Heart left ventricle (tissue), 13 donors: ENCODE measurements at regions not wholly inside any gene's neighbourhood (a gene's known extent, or its start where the extent isn't known, plus 50 kb on each side); places are given as distances from the start of the nearest gene placed in this dataset.

Experiments used
- POLR2A ChIP-seq, 2 donors: fragments of 450-650 bp; IDR thresholded peaks; one replicate each; pipeline ENCODE4 v1.6.1; 2017; ENCODE audit warnings: antibody characterized with exemption in 2 of 2, mild to moderate bottlenecking in 2 of 2, moderate library complexity in 2 of 2
- TF ChIP-seq, protein P1 (sequence below), 12 donors: fragments of 200-600 bp; sonication (generic) in 4 of 12; IDR thresholded peaks; one replicate each; pipeline versions ENCODE4 v1.5.0 to v1.8.0; 2018 to 2022; ENCODE audit warnings: antibody characterized with exemption in 12 of 12, mild to moderate bottlenecking in 5 of 12
- donor health status: ischemic (EF 13 %, LVEDD 7.1; RV severe dilation, severe dysfunction).
- donor health status: DM: no; HTN: yes; CAD: no.
- donor health status: DM: no; HTN: no; CAD: no.
- donor health status: ischemic (EF 25% LVEDD 6.9; RV normal size, moderate dysfunction).
- donor health status: ischemic (EF 25% LVEDD 5.7; RV mildly dilated, moderate dysfunction).
- donor health status: ischemic (EF 35%, LVEDD 5.7; RV mildly dilated, moderate dysfunction).
- donor health status: nonischemic (EF 11% LVEDD 7.7; RV severe dilation, severe dysfunction).
- donor health status: DM: yes; HTN: yes; CAD: no.
- donor health status: PGD.
- donor health status: ischemic (EF 29% LVEDD 5.4; RV normal size, mild dysfunction).
- donor health status: nonischemic (EF 23%, LVEDD 6.1; RV moderate dilation, normal function).

DNA sequence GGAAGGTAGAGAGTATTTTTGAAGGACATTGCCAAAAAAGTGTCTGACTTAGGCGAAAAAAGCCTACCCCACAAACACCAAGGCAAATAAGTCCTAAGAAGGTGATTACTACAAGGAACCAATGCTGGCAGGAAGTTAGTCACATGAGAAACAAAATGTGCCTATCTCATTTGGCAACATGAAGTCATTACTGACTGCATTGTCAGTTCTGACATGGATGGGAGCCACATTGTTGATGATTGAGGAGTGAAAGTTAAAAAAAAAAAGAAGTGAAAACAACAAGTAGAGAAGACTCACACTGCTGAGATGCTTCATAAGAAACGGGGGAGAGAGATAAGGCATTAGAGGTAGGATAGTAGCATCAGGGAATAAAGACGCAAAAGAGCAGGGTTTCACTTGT, 141.5 kb upstream of the FAT3 start:
- TF ChIP-seq POLR2A (IDR thresholded peaks at IDR 0.05), result no peak
- TF ChIP-seq, protein P1, sequence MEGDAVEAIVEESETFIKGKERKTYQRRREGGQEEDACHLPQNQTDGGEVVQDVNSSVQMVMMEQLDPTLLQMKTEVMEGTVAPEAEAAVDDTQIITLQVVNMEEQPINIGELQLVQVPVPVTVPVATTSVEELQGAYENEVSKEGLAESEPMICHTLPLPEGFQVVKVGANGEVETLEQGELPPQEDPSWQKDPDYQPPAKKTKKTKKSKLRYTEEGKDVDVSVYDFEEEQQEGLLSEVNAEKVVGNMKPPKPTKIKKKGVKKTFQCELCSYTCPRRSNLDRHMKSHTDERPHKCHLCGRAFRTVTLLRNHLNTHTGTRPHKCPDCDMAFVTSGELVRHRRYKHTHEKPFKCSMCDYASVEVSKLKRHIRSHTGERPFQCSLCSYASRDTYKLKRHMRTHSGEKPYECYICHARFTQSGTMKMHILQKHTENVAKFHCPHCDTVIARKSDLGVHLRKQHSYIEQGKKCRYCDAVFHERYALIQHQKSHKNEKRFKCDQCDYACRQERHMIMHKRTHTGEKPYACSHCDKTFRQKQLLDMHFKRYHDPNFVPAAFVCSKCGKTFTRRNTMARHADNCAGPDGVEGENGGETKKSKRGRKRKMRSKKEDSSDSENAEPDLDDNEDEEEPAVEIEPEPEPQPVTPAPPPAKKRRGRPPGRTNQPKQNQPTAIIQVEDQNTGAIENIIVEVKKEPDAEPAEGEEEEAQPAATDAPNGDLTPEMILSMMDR (IDR thresholded peaks at IDR 0.05), result no peak
